ENCODE measurements at regions not wholly inside any gene's neighbourhood (a gene's known extent, or its start where the extent isn't known, plus 50 kb on each side); places are given as distances from the start of the nearest gene placed in this dataset.
A peak's percentile ranks its signal among the peaks of the same experiment; 100 is the strongest.

GRCh38 chr11:115958089-115959000 is 454.1 kb upstream of the CADM1 start:
- DNase-seq (ENCODE audit: low read depth): no peak
- TF ChIP-seq CTCF (conservative IDR thresholded peaks at IDR 0.05; ENCODE audit: low read depth, low read length): no peak
- H3K4me3 ChIP-seq (ENCODE audit: low read length): no peak overlapping the region

GRCh38 chr11:115955803-115956202 is 451.6 kb upstream of the CADM1 start:
- DNase-seq (ENCODE audit: low read depth): no peak
- H3K4me3 ChIP-seq (ENCODE audit: low read length): no peak overlapping the region
- TF ChIP-seq CTCF (conservative IDR thresholded peaks at IDR 0.05; ENCODE audit: low read depth, low read length): no peak

GRCh38 chr11:115950660-115951059 is 446.4 kb upstream of the CADM1 start:
- H3K4me3 ChIP-seq (ENCODE audit: low read length): no peak overlapping the region
- no peak for TF ChIP-seq CTCF (conservative IDR thresholded peaks at IDR 0.05; ENCODE audit: low read depth, low read length)
- DNase-seq (ENCODE audit: low read depth): no peak

- no peak for DNase-seq (ENCODE audit: low read depth)
- no peak for TF ChIP-seq CTCF (conservative IDR thresholded peaks at IDR 0.05; ENCODE audit: low read depth, low read length)
- H3K4me3 ChIP-seq (ENCODE audit: low read length): no peak overlapping the region
Measured at GRCh38 chr11:115944596-115944995, 440.4 kb upstream of the CADM1 start.

- no peak for TF ChIP-seq CTCF (conservative IDR thresholded peaks at IDR 0.05; ENCODE audit: low read depth, low read length)
- no peak for DNase-seq (ENCODE audit: low read depth)
- H3K4me3 ChIP-seq (ENCODE audit: low read length): no peak overlapping the region
Measured at GRCh38 chr11:115942011-115942410, 437.8 kb upstream of the CADM1 start.

GRCh38 chr11:115941481-115941993 is 437.3 kb upstream of the CADM1 start:
- H3K4me3 ChIP-seq (ENCODE audit: low read length): no peak overlapping the region
- TF ChIP-seq CTCF (conservative IDR thresholded peaks at IDR 0.05; ENCODE audit: low read depth, low read length): no peak
- DNase-seq (ENCODE audit: low read depth): peak; percentile 97

- TF ChIP-seq CTCF (conservative IDR thresholded peaks at IDR 0.05; ENCODE audit: low read depth, low read length): no peak
- no peak overlapping the region for H3K4me3 ChIP-seq (ENCODE audit: low read length)
- DNase-seq (ENCODE audit: low read depth): no peak
Measured at GRCh38 chr11:115941044-115941443, 436.8 kb upstream of the CADM1 start.

Measured in retinal pigment epithelial cell (primary cell).